ENCODE measurements at regions not wholly inside any gene's neighbourhood (a gene's known extent, or its start where the extent isn't known, plus 50 kb on each side); places are given as distances from the start of the nearest gene placed in this dataset.

- intact Hi-C loops (cut with micrococcal nuclease) = no loop called here
- Histone ChIP-seq H3K9me3 (ENCODE audit: low read length) (no peaks in the 10 kb centered on the region), H3K27me3 (ENCODE audit: low read length) (no peaks in the 10 kb centered on the region), H3F3A (ENCODE audit: low read length, unreplicated experiment) (no peaks in the 10 kb centered on the region), H3K9me2 (replicated peaks; ENCODE audit: low read length) (no peaks in the 10 kb centered on the region), H3K36me3 (ENCODE audit: low read depth, low read length) (no peaks in the 10 kb centered on the region), H3K27ac (ENCODE audit: low read length) (no peak overlapping the region), H3K4me1 (ENCODE audit: insufficient read depth, low read length) (0 out of 2 replicates have a peak, but pooled peaks cover under 1% of the 10 kb centered on the region), H2AFZ (ENCODE audit: low read length) (no peak overlapping the region), H3K79me2 (ENCODE audit: low read length) (no peaks in the 10 kb centered on the region), H3K4me3 (ENCODE audit: low read length) (no peak overlapping the region), H4K20me1 (ENCODE audit: low read length) (no peaks in the 10 kb centered on the region), H3K4me2 (ENCODE audit: low read length) (no peak overlapping the region), H3K9ac (ENCODE audit: low read length) (no peak overlapping the region)
- TF ChIP-seq EZH2phosphoT487 (IDR thresholded peaks at IDR 0.05; ENCODE audit: borderline replicate concordance, low read length) = no peak
- no peak for ATAC-seq
- BruUV-seq (replicated peaks) = no TSS peak
- POLR2A ChIA-PET (ENCODE audit: unreplicated experiment) = no interaction called here
- no peak for DNase-seq
- CTCF ChIA-PET = no interaction called here
Measured at GRCh38 chr5:89443508-89443907, 560.5 kb upstream of the MEF2C start.

DNA sequence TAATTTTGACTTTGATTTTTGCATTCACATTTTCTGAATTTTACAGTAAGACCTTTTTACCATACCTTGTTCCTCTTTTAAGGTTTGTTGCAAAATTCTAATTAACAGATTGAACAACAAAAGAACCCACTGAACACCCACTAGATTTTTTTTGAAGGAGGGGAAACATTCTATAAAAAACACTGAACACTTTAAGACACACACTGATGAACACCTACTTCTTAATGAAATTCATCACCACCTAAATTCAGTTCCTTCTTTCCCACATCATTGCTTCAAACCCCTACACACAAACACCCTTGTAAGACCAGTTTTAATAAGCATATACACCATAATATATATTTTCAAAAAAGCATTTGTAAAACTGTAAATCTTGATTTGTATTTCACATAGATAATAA lies 559.0 kb upstream of the MEF2C start:
- ChIA-PET POLR2A (ENCODE audit: unreplicated experiment) (no interaction called here), CTCF (no interaction called here)
- Histone ChIP-seq H3K36me3 (ENCODE audit: low read depth, low read length) (no peaks in the 10 kb centered on the region), H4K20me1 (ENCODE audit: low read length) (no peaks in the 10 kb centered on the region), H2AFZ (ENCODE audit: low read length) (no peak overlapping the region), H3K9ac (ENCODE audit: low read length) (no peak overlapping the region), H3K27ac (ENCODE audit: low read length) (no peak overlapping the region), H3F3A (ENCODE audit: low read length, unreplicated experiment) (no peaks in the 10 kb centered on the region), H3K79me2 (ENCODE audit: low read length) (no peaks in the 10 kb centered on the region), H3K4me3 (ENCODE audit: low read length) (no peak overlapping the region), H3K9me3 (ENCODE audit: low read length) (no peaks in the 10 kb centered on the region), H3K9me2 (replicated peaks; ENCODE audit: low read length) (no peaks in the 10 kb centered on the region), H3K4me1 (ENCODE audit: insufficient read depth, low read length) (peaks cover 11% of the 10 kb centered on the region), H3K27me3 (ENCODE audit: low read length) (no peaks in the 10 kb centered on the region), H3K4me2 (ENCODE audit: low read length) (no peak overlapping the region)
- DNase-seq (no peak), ATAC-seq (no peak)
- BruUV-seq (replicated peaks) = no TSS peak
- intact Hi-C loops (cut with micrococcal nuclease) = no loop called here
- TF ChIP-seq EZH2phosphoT487 (IDR thresholded peaks at IDR 0.05; ENCODE audit: borderline replicate concordance, low read length) (no peak), EZH2 (IDR thresholded peaks at IDR 0.05; ENCODE audit: low read length, unreplicated experiment) (no peak)
- TF ChIP-seq, protein P1, sequence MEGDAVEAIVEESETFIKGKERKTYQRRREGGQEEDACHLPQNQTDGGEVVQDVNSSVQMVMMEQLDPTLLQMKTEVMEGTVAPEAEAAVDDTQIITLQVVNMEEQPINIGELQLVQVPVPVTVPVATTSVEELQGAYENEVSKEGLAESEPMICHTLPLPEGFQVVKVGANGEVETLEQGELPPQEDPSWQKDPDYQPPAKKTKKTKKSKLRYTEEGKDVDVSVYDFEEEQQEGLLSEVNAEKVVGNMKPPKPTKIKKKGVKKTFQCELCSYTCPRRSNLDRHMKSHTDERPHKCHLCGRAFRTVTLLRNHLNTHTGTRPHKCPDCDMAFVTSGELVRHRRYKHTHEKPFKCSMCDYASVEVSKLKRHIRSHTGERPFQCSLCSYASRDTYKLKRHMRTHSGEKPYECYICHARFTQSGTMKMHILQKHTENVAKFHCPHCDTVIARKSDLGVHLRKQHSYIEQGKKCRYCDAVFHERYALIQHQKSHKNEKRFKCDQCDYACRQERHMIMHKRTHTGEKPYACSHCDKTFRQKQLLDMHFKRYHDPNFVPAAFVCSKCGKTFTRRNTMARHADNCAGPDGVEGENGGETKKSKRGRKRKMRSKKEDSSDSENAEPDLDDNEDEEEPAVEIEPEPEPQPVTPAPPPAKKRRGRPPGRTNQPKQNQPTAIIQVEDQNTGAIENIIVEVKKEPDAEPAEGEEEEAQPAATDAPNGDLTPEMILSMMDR (conservative IDR thresholded peaks at IDR 0.05; ENCODE audit: low read depth, low read length) = no peak

- no peaks in the 10 kb centered on the region for H3K36me3 ChIP-seq (ENCODE audit: low read depth, low read length)
- TF ChIP-seq EZH2phosphoT487 (IDR thresholded peaks at IDR 0.05; ENCODE audit: borderline replicate concordance, low read length) (no peak), EZH2 (IDR thresholded peaks at IDR 0.05; ENCODE audit: low read length, unreplicated experiment) (no peak)
- TF ChIP-seq, protein P1 (conservative IDR thresholded peaks at IDR 0.05; ENCODE audit: low read depth, low read length) = no peak
- H4K20me1 ChIP-seq (ENCODE audit: low read length) = no peaks in the 10 kb centered on the region
- no peak for ATAC-seq
- no peaks in the 10 kb centered on the region for H3K27me3 ChIP-seq (ENCODE audit: low read length)
- ChIA-PET POLR2A (ENCODE audit: unreplicated experiment) (no interaction called here), CTCF (no interaction called here)
- no peak overlapping the region for H3K27ac ChIP-seq (ENCODE audit: low read length)
- H3K4me2 ChIP-seq (ENCODE audit: low read length) = no peak overlapping the region
- H3K9ac ChIP-seq (ENCODE audit: low read length) = no peak overlapping the region
- no TSS peak for BruUV-seq (replicated peaks)
- peaks cover 11% of the 10 kb centered on the region for H3K4me1 ChIP-seq (ENCODE audit: insufficient read depth, low read length)
- H3F3A ChIP-seq (ENCODE audit: low read length, unreplicated experiment) = no peaks in the 10 kb centered on the region
- no peak overlapping the region for H3K4me3 ChIP-seq (ENCODE audit: low read length)
- no peaks in the 10 kb centered on the region for H3K9me3 ChIP-seq (ENCODE audit: low read length)
- H3K79me2 ChIP-seq (ENCODE audit: low read length) = no peaks in the 10 kb centered on the region
- no peak for DNase-seq
- no peaks in the 10 kb centered on the region for H3K9me2 ChIP-seq (replicated peaks; ENCODE audit: low read length)
- intact Hi-C loops (cut with micrococcal nuclease) = no loop called here
- H2AFZ ChIP-seq (ENCODE audit: low read length) = no peak overlapping the region
Measured at GRCh38 chr5:89440670-89441069, 557.7 kb upstream of the MEF2C start.

Data from PC-3 (cell line).